ENCODE measurements at regions not wholly inside any gene's neighbourhood (a gene's known extent, or its start where the extent isn't known, plus 50 kb on each side); places are given as distances from the start of the nearest gene placed in this dataset.

GRCh38 chr14:30387871-30388270 lies 171.1 kb upstream of the G2E3 start:
- peak in 3 of 4 donors; percentile 62 to 75 (median 67) for ATAC-seq

GRCh38 chr14:30389134-30389876 lies 169.7 kb upstream of the G2E3 start:
- TF ChIP-seq CTCF (IDR thresholded peaks at IDR 0.05) = no peak
- no peak for TF ChIP-seq POLR2A (IDR thresholded peaks at IDR 0.05)
- Histone ChIP-seq H3K9me3 (no peaks in the 10 kb centered on the region), H3K27ac (no peak overlapping the region), H3K4me1 (peaks cover 0 to 8% (median 0%) of the 10 kb centered on the region in 4 donors), H3K27me3 (no peaks in the 10 kb centered on the region), H3K36me3 (no peaks in the 10 kb centered on the region), H3K4me3 (no peak overlapping the region)
- 34% methylated on average over 6 of the region's 6 CpGs for WGBS (ENCODE audit: insufficient coverage, low coverage, low lambda C conversion rate, missing lambda C conversion rate)
- ATAC-seq = peak; percentile 22 to 97 (median 82)
- intact Hi-C loops (cut with DNase I) = no loop called here
- DNase-seq = peak in 2 of 3 donors; percentile 51 to 74

More at GRCh38 chr14:30387871-30388270, 171.1 kb upstream of the G2E3 start:
- no peak for DNase-seq
- peaks cover 0 to 8% (median 0%) of the 10 kb centered on the region in 4 donors for H3K4me1 ChIP-seq
- H3K27ac ChIP-seq = no peak overlapping the region
- intact Hi-C loops (cut with DNase I) = no loop called here
- H3K36me3 ChIP-seq = no peaks in the 10 kb centered on the region
- TF ChIP-seq POLR2A (IDR thresholded peaks at IDR 0.05) (no peak), CTCF (IDR thresholded peaks at IDR 0.05) (no peak)
- H3K4me3 ChIP-seq = no peak overlapping the region
- H3K9me3 ChIP-seq = no peaks in the 10 kb centered on the region
- 43% methylated on average over 3 of the region's 3 CpGs for WGBS (ENCODE audit: insufficient coverage, low coverage, low lambda C conversion rate, missing lambda C conversion rate)
- H3K27me3 ChIP-seq = no peaks in the 10 kb centered on the region

- no peak for ATAC-seq
- WGBS (ENCODE audit: insufficient coverage, low coverage, low lambda C conversion rate, missing lambda C conversion rate) = 56% methylated on average over 4 of the region's 4 CpGs
- intact Hi-C loops (cut with DNase I) = no loop called here
Measured at GRCh38 chr14:30389877-30390385, 169.0 kb upstream of the G2E3 start.

GRCh38 chr14:30395065-30395464 lies 163.9 kb upstream of the G2E3 start:
- intact Hi-C loops (cut with DNase I) = no loop called here
- Histone ChIP-seq H3K27ac (no peak overlapping the region), H3K4me3 (no peak overlapping the region), H3K36me3 (no peaks in the 10 kb centered on the region), H3K4me1 (no peaks in the 10 kb centered on the region), H3K27me3 (no peaks in the 10 kb centered on the region), H3K9me3 (no peaks in the 10 kb centered on the region)
- 64% methylated on average over 1 of the region's 1 CpG for WGBS (ENCODE audit: insufficient coverage, low coverage, low lambda C conversion rate, missing lambda C conversion rate)
- DNase-seq (no peak), ATAC-seq (no peak)
- TF ChIP-seq POLR2A (IDR thresholded peaks at IDR 0.05) = no peak
- no peak for TF ChIP-seq CTCF (IDR thresholded peaks at IDR 0.05)

More at GRCh38 chr14:30389877-30390385, 169.0 kb upstream of the G2E3 start:
- H3K36me3 ChIP-seq = no peaks in the 10 kb centered on the region
- no peak overlapping the region for H3K27ac ChIP-seq
- no peak overlapping the region for H3K4me3 ChIP-seq
- H3K27me3 ChIP-seq = no peaks in the 10 kb centered on the region
- no peaks in the 10 kb centered on the region for H3K9me3 ChIP-seq
- peaks cover 0 to 8% (median 0%) of the 10 kb centered on the region in 4 donors for H3K4me1 ChIP-seq
- no peak for DNase-seq
- TF ChIP-seq POLR2A (IDR thresholded peaks at IDR 0.05) (no peak), CTCF (IDR thresholded peaks at IDR 0.05) (no peak)
